HUES48 (cell line): ENCODE measurements at regions not wholly inside any gene's neighbourhood (a gene's known extent, or its start where the extent isn't known, plus 50 kb on each side); places are given as distances from the start of the nearest gene placed in this dataset.
A peak's percentile ranks its signal among the peaks of the same experiment; 100 is the strongest.

Experiments used
- H3K27ac ChIP-seq: one replicate; pipeline ENCODE4 v1.7.0; 2013; ENCODE audit warnings: low read depth, low read length, inconsistent platforms
- H3K27me3 ChIP-seq: 2 replicates; pipeline ENCODE4 v1.6.1; 2013; ENCODE audit warnings: mild to moderate bottlenecking, low read length; ENCODE audit not compliant: control insufficient read depth, insufficient read depth
- H3K36me3 ChIP-seq: 2 replicates; pipeline ENCODE4 v1.6.1; 2013; ENCODE audit warnings: low read length; ENCODE audit not compliant: control insufficient read depth, insufficient read depth
- H3K4me1 ChIP-seq: 2 replicates; pipeline ENCODE4 v1.6.1; 2013; ENCODE audit warnings: mild to moderate bottlenecking, low read length; ENCODE audit not compliant: control insufficient read depth, insufficient read depth
- H3K4me3 ChIP-seq: 2 replicates; pipeline ENCODE4 v1.5.1; 2013; ENCODE audit warnings: mild to moderate bottlenecking, low read depth, low read length
- H3K9ac ChIP-seq: 2 replicates; pipeline ENCODE4 v1.6.1; 2013; ENCODE audit warnings: mild to moderate bottlenecking, low read depth, low read length, moderate library complexity
- H3K9me3 ChIP-seq: 2 replicates; pipeline ENCODE4 v1.6.1; 2013; ENCODE audit warnings: low read length; ENCODE audit not compliant: control insufficient read depth, insufficient read depth

GRCh38 chr2:118738524-118739308, 108.7 kb downstream of the EN1 start:
- no peaks in the 10 kb centered on the region for H3K27me3 ChIP-seq
- no peaks in the 10 kb centered on the region; the same call in 1 of the 2 replicates for H3K9me3 ChIP-seq
- H3K36me3 ChIP-seq, result no peaks in the 10 kb centered on the region
- peaks cover 21% of the 10 kb centered on the region for H3K4me1 ChIP-seq
- no peak overlapping the region for H3K4me3 ChIP-seq
- no peak overlapping the region for H3K9ac ChIP-seq
- H3K27ac ChIP-seq, result peak overlapping the region; percentile 48

- Histone ChIP-seq H3K27me3 (no peaks in the 10 kb centered on the region), H3K36me3 (no peaks in the 10 kb centered on the region), H3K9ac (no peak overlapping the region), H3K27ac (peak overlapping the region; percentile 23), H3K4me1 (peaks cover 21% of the 10 kb centered on the region), H3K9me3 (no peaks in the 10 kb centered on the region), H3K4me3 (no peak overlapping the region)
Measured at GRCh38 chr2:118738106-118738505, 109.3 kb downstream of the EN1 start.

DNA sequence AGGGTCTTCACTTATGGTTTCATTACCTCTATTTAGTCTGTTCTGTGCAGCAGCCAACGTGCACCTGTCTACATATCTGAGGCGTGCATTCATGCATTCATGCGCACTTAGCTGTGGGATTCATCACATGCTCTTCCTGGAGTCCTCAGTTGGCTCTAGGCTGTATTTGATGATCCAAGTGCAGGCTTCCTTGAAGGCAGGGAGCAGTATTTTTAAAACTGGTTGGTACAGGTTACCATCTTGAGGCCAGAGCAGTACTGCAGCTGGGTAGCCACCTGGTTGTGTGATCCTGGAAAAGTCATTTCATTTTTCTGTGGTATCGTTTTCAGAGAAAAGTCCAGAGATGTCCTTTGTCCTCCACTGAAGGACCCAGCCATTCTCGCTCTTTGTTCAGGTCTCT, 109.8 kb downstream of the EN1 start:
- Histone ChIP-seq H3K27ac (no peak overlapping the region), H3K9ac (no peak overlapping the region), H3K36me3 (no peaks in the 10 kb centered on the region), H3K4me1 (peaks cover 21% of the 10 kb centered on the region), H3K27me3 (no peaks in the 10 kb centered on the region), H3K4me3 (no peak overlapping the region), H3K9me3 (no peaks in the 10 kb centered on the region)

GRCh38 chr2:118732432-118732831, 115.0 kb downstream of the EN1 start:
- Histone ChIP-seq H3K36me3 (no peaks in the 10 kb centered on the region), H3K9ac (no peak overlapping the region), H3K27me3 (no peaks in the 10 kb centered on the region), H3K4me3 (no peak overlapping the region), H3K4me1 (peaks cover 6% of the 10 kb centered on the region), H3K9me3 (0 out of 2 replicates have a peak, but pooled peaks cover under 1% of the 10 kb centered on the region), H3K27ac (no peak overlapping the region)

GRCh38 chr2:118731413-118731812, 116.0 kb downstream of the EN1 start:
- Histone ChIP-seq H3K27ac (no peak overlapping the region), H3K36me3 (no peaks in the 10 kb centered on the region), H3K9me3 (0 out of 2 replicates have a peak, but pooled peaks cover 4% of the 10 kb centered on the region), H3K4me1 (no peaks in the 10 kb centered on the region), H3K9ac (no peak overlapping the region), H3K27me3 (no peaks in the 10 kb centered on the region), H3K4me3 (no peak overlapping the region)

DNA sequence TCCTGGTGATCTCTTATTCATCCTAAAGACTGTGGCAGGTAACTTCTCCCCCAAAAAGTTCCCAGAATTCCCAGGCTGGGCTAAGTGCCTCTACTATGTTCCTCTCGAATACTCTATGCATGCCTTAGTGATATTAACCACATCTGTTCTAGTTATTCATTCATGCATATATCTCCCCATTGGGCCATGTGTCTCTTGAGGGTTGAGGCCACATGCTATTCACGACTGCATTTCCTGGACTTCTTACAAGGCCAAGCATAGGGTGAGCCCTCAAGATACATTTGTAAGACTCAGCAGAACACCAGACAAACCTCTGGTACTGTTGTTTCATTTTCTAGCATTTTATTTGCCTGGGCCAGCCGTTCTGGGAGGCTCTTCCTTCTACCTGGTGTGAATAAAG, 117.0 kb downstream of the EN1 start:
- no peak overlapping the region for H3K27ac ChIP-seq
- H3K4me3 ChIP-seq, result no peak overlapping the region
- H3K27me3 ChIP-seq, result no peaks in the 10 kb centered on the region
- H3K36me3 ChIP-seq, result no peaks in the 10 kb centered on the region
- no peaks in the 10 kb centered on the region for H3K4me1 ChIP-seq
- 0 out of 2 replicates have a peak, but pooled peaks cover 4% of the 10 kb centered on the region for H3K9me3 ChIP-seq
- no peak overlapping the region for H3K9ac ChIP-seq

GRCh38 chr2:118729760-118730159, 117.7 kb downstream of the EN1 start:
- no peaks in the 10 kb centered on the region for H3K27me3 ChIP-seq
- 0 out of 2 replicates have a peak, but pooled peaks cover 4% of the 10 kb centered on the region for H3K9me3 ChIP-seq
- H3K4me1 ChIP-seq, result no peaks in the 10 kb centered on the region
- no peak overlapping the region for H3K9ac ChIP-seq
- H3K27ac ChIP-seq, result no peak overlapping the region
- H3K36me3 ChIP-seq, result no peaks in the 10 kb centered on the region
- H3K4me3 ChIP-seq, result no peak overlapping the region

DNA sequence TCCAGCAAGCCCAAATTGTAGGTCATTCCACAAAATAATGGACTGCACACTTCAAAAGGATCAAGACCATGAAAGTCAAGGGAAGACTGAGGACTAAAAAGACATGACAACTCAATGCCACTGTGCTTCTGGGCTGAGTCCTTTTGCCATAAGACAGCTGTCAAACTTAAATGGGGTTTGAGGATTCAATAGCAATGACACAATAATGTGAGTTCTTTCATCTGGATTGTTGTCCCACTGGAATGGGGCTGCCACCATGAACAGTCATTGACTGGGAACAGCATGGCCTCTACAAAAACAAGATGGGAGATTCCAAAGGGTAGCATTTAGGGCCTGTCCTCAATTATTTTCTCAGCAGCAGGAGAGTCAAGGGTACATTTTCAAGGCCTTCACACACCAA, 118.5 kb downstream of the EN1 start:
- Histone ChIP-seq H3K9ac (no peak overlapping the region), H3K9me3 (0 out of 2 replicates have a peak, but pooled peaks cover 4% of the 10 kb centered on the region), H3K27me3 (no peaks in the 10 kb centered on the region), H3K4me3 (no peak overlapping the region), H3K27ac (no peak overlapping the region), H3K4me1 (no peaks in the 10 kb centered on the region), H3K36me3 (no peaks in the 10 kb centered on the region)

DNA sequence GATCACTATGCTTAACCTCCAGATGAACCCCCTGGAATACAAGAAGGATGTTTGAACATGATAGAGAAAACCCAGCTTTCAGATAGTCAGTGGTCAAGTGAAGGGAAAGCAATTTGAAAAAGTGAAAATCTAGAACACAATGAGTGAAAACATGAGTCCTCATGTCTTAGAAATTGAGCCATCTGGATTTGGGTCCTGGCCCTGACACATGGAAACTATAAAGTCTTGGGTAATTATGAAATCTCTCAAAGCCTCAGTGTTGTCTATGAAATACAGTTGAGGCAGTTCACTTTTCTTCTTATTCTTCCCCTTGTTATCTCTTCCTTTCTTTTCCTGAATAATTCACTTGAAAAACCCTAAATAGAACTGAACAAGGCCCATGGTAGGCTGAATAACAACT, 120.6 kb downstream of the EN1 start:
- 0 out of 2 replicates have a peak, but pooled peaks cover 4% of the 10 kb centered on the region for H3K9me3 ChIP-seq
- no peaks in the 10 kb centered on the region for H3K36me3 ChIP-seq
- no peak overlapping the region for H3K4me3 ChIP-seq
- no peak overlapping the region for H3K9ac ChIP-seq
- no peak overlapping the region for H3K27ac ChIP-seq
- H3K27me3 ChIP-seq, result no peaks in the 10 kb centered on the region
- H3K4me1 ChIP-seq, result no peaks in the 10 kb centered on the region

- Histone ChIP-seq H3K36me3 (no peaks in the 10 kb centered on the region), H3K27me3 (no peaks in the 10 kb centered on the region), H3K27ac (no peak overlapping the region), H3K9me3 (0 out of 2 replicates have a peak, but pooled peaks cover 4% of the 10 kb centered on the region), H3K4me1 (no peaks in the 10 kb centered on the region), H3K9ac (no peak overlapping the region), H3K4me3 (no peak overlapping the region)
Measured at GRCh38 chr2:118723394-118723793, 124.1 kb downstream of the EN1 start.

DNA sequence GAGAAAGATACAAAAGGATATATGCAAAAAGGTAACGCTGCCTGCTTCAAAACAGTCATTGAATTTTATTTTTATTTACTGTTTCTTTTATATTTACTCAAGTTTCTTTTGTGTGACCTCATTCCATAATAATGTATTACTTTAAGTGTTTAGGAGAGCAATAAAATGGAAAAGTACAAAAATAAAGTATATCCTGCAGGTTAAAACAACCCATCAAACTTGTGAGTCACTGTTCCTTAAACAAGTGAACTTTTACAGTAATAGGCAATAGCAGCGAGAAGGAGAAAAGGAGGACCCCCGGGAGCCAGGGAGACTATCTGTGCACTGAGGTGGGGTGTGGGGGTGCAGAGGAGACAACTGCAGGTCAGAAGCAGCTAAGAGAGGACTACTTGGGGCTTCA, 124.5 kb downstream of the EN1 start:
- H3K4me3 ChIP-seq, result no peak overlapping the region
- H3K36me3 ChIP-seq, result no peaks in the 10 kb centered on the region
- H3K27me3 ChIP-seq, result no peaks in the 10 kb centered on the region
- H3K27ac ChIP-seq, result no peak overlapping the region
- H3K4me1 ChIP-seq, result no peaks in the 10 kb centered on the region
- H3K9ac ChIP-seq, result no peak overlapping the region
- 0 out of 2 replicates have a peak, but pooled peaks cover 4% of the 10 kb centered on the region for H3K9me3 ChIP-seq
